Endothelial cell of umbilical vein (primary cell): ENCODE measurements at regions not wholly inside any gene's neighbourhood (a gene's known extent, or its start where the extent isn't known, plus 50 kb on each side); places are given as distances from the start of the nearest gene placed in this dataset.

Source experiments
- BruUV-seq: library from RNA; stranded (reverse); fragments of 400-500 nt; replicated peaks from 2 replicates; lab custom pipeline; 2021; lab: Mats Ljungman, UMichigan
- CTCF ChIA-PET: fragments of 300-600, 350-600 bp; sonication (Branson Sonifier 250); formaldehyde crosslinking; loops from one replicate; lab custom pipeline; 2021; ENCODE audit warnings: antibody characterized with exemption, inconsistent platforms; lab: Charles Lee
- POLR2A ChIA-PET: fragments of 300-600, 350-600 bp; sonication (Branson Sonifier 250); formaldehyde crosslinking; loops from one replicate; lab custom pipeline; 2021; ENCODE audit warnings: antibody characterized with exemption, inconsistent platforms; lab: Charles Lee
- DNase-seq: peaks from one replicate; pipeline ENCODE4 v3.0.0-alpha.2; 2011; ENCODE audit warnings: low read depth, low spot score
- FAIRE-seq: peaks from 2 replicates; lab custom pipeline; 2011; peaks lifted over from hg19 to GRCh38; lab: Jason Lieb, UNC
- H2AFZ ChIP-seq: 2 replicates; pipeline ENCODE4 v1.6.0; 2012; ENCODE audit warnings: low read depth, low read length, control low read depth, inconsistent platforms
- H3K27ac ChIP-seq: 2 replicates; pipeline ENCODE4 v1.5.1; 2011; ENCODE audit warnings: low read depth, mild to moderate bottlenecking, control low read depth, low read length, moderate library complexity; ENCODE audit not compliant: insufficient read depth
- H3K27me3 ChIP-seq, 2 experiments: 2 replicates each; pipeline versions ENCODE4 v1.6.0 to v1.6.1; 2011; ENCODE audit warnings: low read length in 2 of 2, mixed read lengths in 1 of 2; ENCODE audit not compliant: control insufficient read depth in 2 of 2, insufficient read depth in 2 of 2
- H3K36me3 ChIP-seq, 2 experiments: 2 replicates in 1 of 2; 3 replicates in 1 of 2; pipeline ENCODE4 v1.5.1; 2011; ENCODE audit warnings: low read length in 2 of 2, mild to moderate bottlenecking in 1 of 2, moderate library complexity in 1 of 2; ENCODE audit not compliant: control insufficient read depth in 2 of 2, insufficient read depth in 2 of 2; ENCODE audit errors: extremely low read depth in 1 of 2
- H3K4me1 ChIP-seq: 3 replicates; pipeline ENCODE4 v1.5.1; 2011; ENCODE audit warnings: mild to moderate bottlenecking, low read length; ENCODE audit not compliant: control insufficient read depth, insufficient read depth; ENCODE audit errors: extremely low read depth
- H3K4me2 ChIP-seq: 2 replicates; pipeline ENCODE4 v1.6.1; 2011; ENCODE audit warnings: low read length, control low read depth, mixed read lengths; ENCODE audit not compliant: insufficient read depth
- H3K4me3 ChIP-seq, 3 experiments: fragments of 200-600 bp in 1 of 3; sonication (generic), shearing (Covaris generic) in 1 of 3; replicated peaks in 1 of 3; 2 replicates each; pipeline ENCODE4 v1.5.1; 2011 to 2016; ENCODE audit warnings: control low read depth in 3 of 3, low read length in 3 of 3, mild to moderate bottlenecking in 2 of 3, inconsistent platforms in 1 of 3, low read depth in 1 of 3, moderate library complexity in 1 of 3; ENCODE audit not compliant: insufficient read depth in 1 of 3
- H3K79me2 ChIP-seq: 2 replicates; pipeline ENCODE4 v1.6.0; 2012; ENCODE audit warnings: low read length, inconsistent platforms; ENCODE audit not compliant: control insufficient read depth, insufficient read depth
- H3K9ac ChIP-seq: replicated peaks from 2 replicates; pipeline ENCODE3; 2011; ENCODE audit warnings: low read length, control low read depth; ENCODE audit not compliant: insufficient read depth; ENCODE audit errors: extremely low read depth
- H3K9me1 ChIP-seq: replicated peaks from 3 replicates; pipeline ENCODE4 v1.6.0; 2011; ENCODE audit warnings: mild to moderate bottlenecking, low read length; ENCODE audit not compliant: control insufficient read depth, insufficient read depth; ENCODE audit errors: extremely low read depth
- H3K9me3 ChIP-seq: replicated peaks from 2 replicates; pipeline ENCODE4 v1.5.1; 2012; ENCODE audit warnings: low read length, inconsistent platforms; ENCODE audit not compliant: control insufficient read depth, insufficient read depth
- H4K20me1 ChIP-seq: replicated peaks from 2 replicates; pipeline ENCODE3; 2011; ENCODE audit warnings: mild to moderate bottlenecking, low read length; ENCODE audit not compliant: control insufficient read depth, insufficient read depth; ENCODE audit errors: extremely low read depth
- EZH2 ChIP-seq: IDR thresholded peaks from 2 replicates; pipeline ENCODE4 v1.6.1; 2012; ENCODE audit warnings: borderline replicate concordance, low read depth, mild to moderate bottlenecking, moderate library complexity, low read length, inconsistent platforms; ENCODE audit not compliant: severe bottlenecking
- FOS ChIP-seq: IDR thresholded peaks from 2 replicates; pipeline ENCODE4 v1.6.1; 2011; ENCODE audit warnings: mild to moderate bottlenecking, low read length, moderate library complexity, borderline replicate concordance; ENCODE audit not compliant: insufficient read depth
- GATA2 ChIP-seq: IDR thresholded peaks from 2 replicates; pipeline ENCODE4 v1.7.0; 2011; ENCODE audit warnings: low read depth, mild to moderate bottlenecking, moderate library complexity, mixed read lengths, low read length; ENCODE audit not compliant: insufficient read length, insufficient read depth
- JUN ChIP-seq: IDR thresholded peaks from 2 replicates; pipeline ENCODE4 v1.6.1; 2011; ENCODE audit warnings: borderline replicate concordance, low read depth; ENCODE audit not compliant: insufficient read length, insufficient read depth
- MAX ChIP-seq: IDR thresholded peaks from 2 replicates; pipeline ENCODE4 v1.6.1; 2011; ENCODE audit not compliant: insufficient read depth, insufficient read length
- MYC ChIP-seq: IDR thresholded peaks from one replicate; pipeline ENCODE4 v1.6.1; 2011; ENCODE audit warnings: mild to moderate bottlenecking, low read depth, low read length
- POLR2A ChIP-seq: IDR thresholded peaks from 2 replicates; pipeline ENCODE4 v1.6.1; 2012; ENCODE audit warnings: low read depth, mild to moderate bottlenecking, control low read depth, low read length
- POLR2AphosphoS5 ChIP-seq: IDR thresholded peaks from 2 replicates; pipeline ENCODE4 v1.6.1; 2012; ENCODE audit warnings: low read depth, mild to moderate bottlenecking, control low read depth, low read length, moderate library complexity; ENCODE audit not compliant: insufficient read depth
- dilution Hi-C: fragments of 300-500 bp; cut with MboI; formaldehyde crosslinking; loops from one replicate; pipeline ENCODE4 v1.15.0; 2019; ENCODE audit warnings: low sequenced_read_pairs; ENCODE audit not compliant: extremely low pct_ligation_motif_present
- intact Hi-C: fragments of 100-400 bp; cut with micrococcal nuclease; formaldehyde crosslinking; loops from one replicate; pipeline ENCODE4 v1.10.0; 2022
- TF ChIP-seq, protein P1 (sequence below), 2 donors: IDR thresholded peaks; 1 replicate in 1 of 2; 2 replicates in 1 of 2; pipeline ENCODE4 v1.5.1; 2011; ENCODE audit warnings: low read length in 2 of 2, mild to moderate bottlenecking in 2 of 2, moderate library complexity in 2 of 2, control low read depth in 1 of 2, inconsistent platforms in 1 of 2, low read depth in 1 of 2; ENCODE audit not compliant: insufficient read depth in 1 of 2; ENCODE audit errors: extremely low read depth in 1 of 2

GRCh38 chr1:116273042-116273783 lies 99.8 kb upstream of the ATP1A1 start:
- H3K9me1 ChIP-seq, result no peaks in the 10 kb centered on the region
- H3K4me1 ChIP-seq, result no peaks in the 10 kb centered on the region
- DNase-seq (no peak), FAIRE-seq (no peak)
- no peak overlapping the region for H3K4me3 ChIP-seq
- H3K9me3 ChIP-seq, result no peaks in the 10 kb centered on the region
- no TSS peak for BruUV-seq
- no peak overlapping the region for H2AFZ ChIP-seq
- TF ChIP-seq JUN (no peak), EZH2 (no peak), MYC (no peak), POLR2AphosphoS5 (no peak), POLR2A (no peak), GATA2 (no peak), FOS (no peak), MAX (no peak)
- TF ChIP-seq, protein P1, sequence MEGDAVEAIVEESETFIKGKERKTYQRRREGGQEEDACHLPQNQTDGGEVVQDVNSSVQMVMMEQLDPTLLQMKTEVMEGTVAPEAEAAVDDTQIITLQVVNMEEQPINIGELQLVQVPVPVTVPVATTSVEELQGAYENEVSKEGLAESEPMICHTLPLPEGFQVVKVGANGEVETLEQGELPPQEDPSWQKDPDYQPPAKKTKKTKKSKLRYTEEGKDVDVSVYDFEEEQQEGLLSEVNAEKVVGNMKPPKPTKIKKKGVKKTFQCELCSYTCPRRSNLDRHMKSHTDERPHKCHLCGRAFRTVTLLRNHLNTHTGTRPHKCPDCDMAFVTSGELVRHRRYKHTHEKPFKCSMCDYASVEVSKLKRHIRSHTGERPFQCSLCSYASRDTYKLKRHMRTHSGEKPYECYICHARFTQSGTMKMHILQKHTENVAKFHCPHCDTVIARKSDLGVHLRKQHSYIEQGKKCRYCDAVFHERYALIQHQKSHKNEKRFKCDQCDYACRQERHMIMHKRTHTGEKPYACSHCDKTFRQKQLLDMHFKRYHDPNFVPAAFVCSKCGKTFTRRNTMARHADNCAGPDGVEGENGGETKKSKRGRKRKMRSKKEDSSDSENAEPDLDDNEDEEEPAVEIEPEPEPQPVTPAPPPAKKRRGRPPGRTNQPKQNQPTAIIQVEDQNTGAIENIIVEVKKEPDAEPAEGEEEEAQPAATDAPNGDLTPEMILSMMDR (IDR thresholded peaks at IDR 0.05; ENCODE audit: extremely low read depth in 1 of 2, insufficient read depth in 1 of 2, low read depth in 1 of 2, low read length in 2 of 2), result no peak
- ChIA-PET POLR2A (no interaction called here), CTCF (no interaction called here)
- H3K27ac ChIP-seq, result no peak overlapping the region
- no peaks in the 10 kb centered on the region for H4K20me1 ChIP-seq
- dilution Hi-C loops, result no loop called here
- H3K36me3 ChIP-seq, result no peaks in the 10 kb centered on the region
- no peak overlapping the region for H3K4me2 ChIP-seq
- peaks cover 0 to 3% of the 10 kb centered on the region in 2 experiments for H3K27me3 ChIP-seq
- H3K79me2 ChIP-seq, result no peaks in the 10 kb centered on the region
- H3K9ac ChIP-seq, result no peak overlapping the region
- intact Hi-C loops, result no loop called here
